AG10803 (cell line): ENCODE measurements at regions not wholly inside any gene's neighbourhood (a gene's known extent, or its start where the extent isn't known, plus 50 kb on each side); places are given as distances from the start of the nearest gene placed in this dataset.
A peak's percentile ranks its signal among the peaks of the same experiment; 100 is the strongest.
"Not testable (repeated sequence)": the region's sequence is repeated elsewhere in the genome, so short reads cannot be mapped to it uniquely, and the experiment has no call there.

Experiments used
- DNase-seq: peaks from one replicate; pipeline ENCODE4 v3.0.0; 2010; ENCODE audit warnings: low read depth
- H3K4me3 ChIP-seq: 2 replicates; pipeline ENCODE4 v1.5.1; 2011; ENCODE audit warnings: mild to moderate bottlenecking, low read length, control low read depth
- CTCF ChIP-seq: conservative IDR thresholded peaks from 2 replicates; pipeline ENCODE4 v1.5.1; 2011; ENCODE audit warnings: mild to moderate bottlenecking, low read length, control low read depth, inconsistent platforms

- no peak for TF ChIP-seq CTCF
- no peak for DNase-seq
- H3K4me3 ChIP-seq = no peak overlapping the region
These were observed 78.1 kb upstream of the PLCB4 start for GRCh38 chr20:8990770-8991169.

GRCh38 chr20:8994045-8994444 is 74.8 kb upstream of the PLCB4 start:
- no peak for TF ChIP-seq CTCF
- DNase-seq = no peak
- H3K4me3 ChIP-seq = no peak overlapping the region

- DNase-seq = no peak
- no peak overlapping the region for H3K4me3 ChIP-seq
- TF ChIP-seq CTCF = no peak
These were observed 73.1 kb upstream of the PLCB4 start for GRCh38 chr20:8995761-8996160.

GRCh38 chr20:8996817-8997512 is 71.9 kb upstream of the PLCB4 start:
- no peak for TF ChIP-seq CTCF
- no peak for DNase-seq
- H3K4me3 ChIP-seq = no peak overlapping the region

GRCh38 chr20:8997701-8998117 is 71.2 kb upstream of the PLCB4 start:
- no peak for DNase-seq
- no peak for TF ChIP-seq CTCF
- H3K4me3 ChIP-seq = no peak overlapping the region

- no peak for TF ChIP-seq CTCF
- no peak for DNase-seq
- no peak overlapping the region for H3K4me3 ChIP-seq
These were observed 57.8 kb upstream of the PLCB4 start for GRCh38 chr20:9011121-9011520.

GRCh38 chr20:9015232-9015983 is 53.5 kb upstream of the PLCB4 start:
- peak; percentile 86 for DNase-seq
- not testable (repeated sequence) for H3K4me3 ChIP-seq
